ENCODE measurements at regions not wholly inside any gene's neighbourhood (a gene's known extent, or its start where the extent isn't known, plus 50 kb on each side); places are given as distances from the start of the nearest gene placed in this dataset.
"Not testable (repeated sequence)": the region's sequence is repeated elsewhere in the genome, so short reads cannot be mapped to it uniquely, and the experiment has no call there.

GRCh38 chr2:61620244-61621159 is 82.3 kb upstream of the XPO1 start:
- no peak for DNase-seq

- DNase-seq = no peak
Observed at GRCh38 chr2:61619561-61619960, 81.4 kb upstream of the XPO1 start.

- no peak for DNase-seq
Observed at GRCh38 chr2:61617610-61618009, 79.5 kb upstream of the XPO1 start.

GRCh38 chr2:61605245-61605644 is 67.1 kb upstream of the XPO1 start:
- no peak for DNase-seq

- no peak for DNase-seq
Observed at GRCh38 chr2:61604433-61604832, 66.3 kb upstream of the XPO1 start.

- not testable (repeated sequence) for DNase-seq
Observed at GRCh38 chr2:61598515-61599156, 60.5 kb upstream of the XPO1 start.

GRCh38 chr2:61597300-61598289 is 59.4 kb upstream of the XPO1 start:
- no peak for DNase-seq

- not testable (repeated sequence) for DNase-seq
Observed at GRCh38 chr2:61594201-61594600, 56.0 kb upstream of the XPO1 start.

GRCh38 chr2:61593648-61594047 is 55.5 kb upstream of the XPO1 start:
- not testable (repeated sequence) for DNase-seq

- no peak for DNase-seq
Observed at GRCh38 chr2:61590214-61590613, 52.1 kb upstream of the XPO1 start.

GRCh38 chr2:61588566-61588965 is 50.4 kb upstream of the XPO1 start:
- DNase-seq = no peak
